ENCODE measurements at regions not wholly inside any gene's neighbourhood (a gene's known extent, or its start where the extent isn't known, plus 50 kb on each side); places are given as distances from the start of the nearest gene placed in this dataset.
A peak's percentile ranks its signal among the peaks of the same experiment; 100 is the strongest.

GRCh38 chr12:116659771-116660481 lies 77.9 kb downstream of the SPRING1 start:
- intact Hi-C loops (cut with DNase I) = no loop called here
- Histone ChIP-seq H3K9me3 (no peaks in the 10 kb centered on the region), H3K27me3 (no peaks in the 10 kb centered on the region), H3K9ac (ENCODE audit: low read depth in 2 of 2, low read length in 2 of 2) (no peak overlapping the region), H3K4me1 (peaks cover 4% of the 10 kb centered on the region), H3K27ac (no peak overlapping the region), H3K4me3 (no peak overlapping the region), H3K36me3 (no peaks in the 10 kb centered on the region)
- DNase-seq = no peak
- TF ChIP-seq, protein P1, sequence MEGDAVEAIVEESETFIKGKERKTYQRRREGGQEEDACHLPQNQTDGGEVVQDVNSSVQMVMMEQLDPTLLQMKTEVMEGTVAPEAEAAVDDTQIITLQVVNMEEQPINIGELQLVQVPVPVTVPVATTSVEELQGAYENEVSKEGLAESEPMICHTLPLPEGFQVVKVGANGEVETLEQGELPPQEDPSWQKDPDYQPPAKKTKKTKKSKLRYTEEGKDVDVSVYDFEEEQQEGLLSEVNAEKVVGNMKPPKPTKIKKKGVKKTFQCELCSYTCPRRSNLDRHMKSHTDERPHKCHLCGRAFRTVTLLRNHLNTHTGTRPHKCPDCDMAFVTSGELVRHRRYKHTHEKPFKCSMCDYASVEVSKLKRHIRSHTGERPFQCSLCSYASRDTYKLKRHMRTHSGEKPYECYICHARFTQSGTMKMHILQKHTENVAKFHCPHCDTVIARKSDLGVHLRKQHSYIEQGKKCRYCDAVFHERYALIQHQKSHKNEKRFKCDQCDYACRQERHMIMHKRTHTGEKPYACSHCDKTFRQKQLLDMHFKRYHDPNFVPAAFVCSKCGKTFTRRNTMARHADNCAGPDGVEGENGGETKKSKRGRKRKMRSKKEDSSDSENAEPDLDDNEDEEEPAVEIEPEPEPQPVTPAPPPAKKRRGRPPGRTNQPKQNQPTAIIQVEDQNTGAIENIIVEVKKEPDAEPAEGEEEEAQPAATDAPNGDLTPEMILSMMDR (IDR thresholded peaks at IDR 0.05) = no peak

GRCh38 chr12:116657921-116658495 lies 79.9 kb downstream of the SPRING1 start:
- Histone ChIP-seq H3K4me3 (peak overlapping the region; percentile 4), H3K9me3 (no peaks in the 10 kb centered on the region), H3K36me3 (no peaks in the 10 kb centered on the region), H3K4me1 (peaks cover 4% of the 10 kb centered on the region), H3K27ac (no peak overlapping the region), H3K9ac (ENCODE audit: low read depth in 2 of 2, low read length in 2 of 2) (no peak overlapping the region), H3K27me3 (no peaks in the 10 kb centered on the region)
- TF ChIP-seq, protein P1 (IDR thresholded peaks at IDR 0.05) = no peak
- intact Hi-C loops (cut with DNase I) = no loop called here
- no peak for DNase-seq

- Histone ChIP-seq H3K27ac (no peak overlapping the region), H3K9ac (ENCODE audit: low read depth in 2 of 2, low read length in 2 of 2) (no peak overlapping the region), H3K36me3 (no peaks in the 10 kb centered on the region), H3K4me3 (no peak overlapping the region), H3K4me1 (peaks cover 4% of the 10 kb centered on the region), H3K9me3 (no peaks in the 10 kb centered on the region), H3K27me3 (no peaks in the 10 kb centered on the region)
- intact Hi-C loops (cut with DNase I) = no loop called here
- no peak for DNase-seq
- TF ChIP-seq, protein P1 (IDR thresholded peaks at IDR 0.05) = no peak
Measured at GRCh38 chr12:116656306-116656705, 81.6 kb downstream of the SPRING1 start.

- H3K27me3 ChIP-seq = no peaks in the 10 kb centered on the region
- no peak overlapping the region for H3K4me3 ChIP-seq
- no peak overlapping the region for H3K9ac ChIP-seq (ENCODE audit: low read depth in 2 of 2, low read length in 2 of 2)
- H3K27ac ChIP-seq = no peak overlapping the region
- DNase-seq = no peak
- H3K9me3 ChIP-seq = no peaks in the 10 kb centered on the region
- H3K36me3 ChIP-seq = no peaks in the 10 kb centered on the region
- TF ChIP-seq, protein P1 (IDR thresholded peaks at IDR 0.05) = no peak
- intact Hi-C loops (cut with DNase I) = no loop called here
- peaks cover 4% of the 10 kb centered on the region for H3K4me1 ChIP-seq
Measured at GRCh38 chr12:116654226-116654743, 83.6 kb downstream of the SPRING1 start.

- Histone ChIP-seq H3K27me3 (no peaks in the 10 kb centered on the region), H3K36me3 (no peaks in the 10 kb centered on the region), H3K4me3 (no peak overlapping the region), H3K9ac (ENCODE audit: low read depth in 2 of 2, low read length in 2 of 2) (no peak overlapping the region), H3K4me1 (no peaks in the 10 kb centered on the region), H3K27ac (no peak overlapping the region), H3K9me3 (no peaks in the 10 kb centered on the region)
- no peak for DNase-seq
- TF ChIP-seq, protein P1 (IDR thresholded peaks at IDR 0.05) = no peak
- intact Hi-C loops (cut with DNase I) = no loop called here
Measured at GRCh38 chr12:116651089-116651488, 86.8 kb downstream of the SPRING1 start.
